Karpas-422 (cell line): ENCODE measurements at regions not wholly inside any gene's neighbourhood (a gene's known extent, or its start where the extent isn't known, plus 50 kb on each side); places are given as distances from the start of the nearest gene placed in this dataset.

Source experiments
- DNase-seq: peaks from one replicate; pipeline ENCODE4 v3.0.0-alpha.2; 2015
- H2AFZ ChIP-seq: fragments of 200-600 bp; sonication (generic); 2 replicates; pipeline ENCODE4 v1.6.1; 2014; ENCODE audit warnings: antibody characterized with exemption, low read length, mixed read lengths
- H3K27ac ChIP-seq: fragments of 200-600 bp; sonication (generic); 2 replicates; pipeline ENCODE4 v1.5.1; 2014; ENCODE audit warnings: mild to moderate bottlenecking, low read length, moderate library complexity
- H3K27me3 ChIP-seq: fragments of 200-600 bp; sonication (generic); 2 replicates; pipeline ENCODE4 v1.6.1; 2014; ENCODE audit warnings: low read length, mixed read lengths
- H3K36me3 ChIP-seq: fragments of 200-600 bp; sonication (generic); 2 replicates; pipeline ENCODE4 v1.6.1; 2014; ENCODE audit warnings: low read length, mixed read lengths; ENCODE audit not compliant: insufficient read depth
- H3K4me1 ChIP-seq: fragments of 200-600 bp; sonication (generic); 2 replicates; pipeline ENCODE4 v1.6.1; 2014; ENCODE audit warnings: mild to moderate bottlenecking, low read length, mixed read lengths
- H3K4me2 ChIP-seq: fragments of 200-600 bp; sonication (generic); 2 replicates; pipeline ENCODE4 v1.6.1; 2014; ENCODE audit warnings: low read length, low read depth, mild to moderate bottlenecking; ENCODE audit not compliant: poor library complexity, severe bottlenecking
- H3K4me3 ChIP-seq: fragments of 200-600 bp; sonication (generic); 2 replicates; pipeline ENCODE4 v1.5.1; 2014; ENCODE audit warnings: mild to moderate bottlenecking, antibody characterized with exemption, low read length, mixed read lengths
- H3K79me2 ChIP-seq: fragments of 200-600 bp; sonication (generic); 2 replicates; pipeline ENCODE4 v1.6.1; 2014; ENCODE audit warnings: mild to moderate bottlenecking, low read length, mixed read lengths
- H3K9ac ChIP-seq: fragments of 200-600 bp; sonication (generic); 2 replicates; pipeline ENCODE4 v1.6.0; 2014; ENCODE audit warnings: low read length
- H3K9me2 ChIP-seq: fragments of 200-600 bp; sonication (generic), shearing (Covaris generic); replicated peaks from 2 replicates; pipeline ENCODE4 v1.6.0; 2014; ENCODE audit warnings: mild to moderate bottlenecking, low read length, moderate library complexity; ENCODE audit not compliant: insufficient read depth
- H3K9me3 ChIP-seq: fragments of 300-700, 200-600 bp; sonication (generic); 2 replicates; pipeline ENCODE4 v1.6.1; 2014; ENCODE audit warnings: low read length, mixed read lengths
- H4K20me1 ChIP-seq: fragments of 200-600 bp; sonication (generic); 2 replicates; pipeline ENCODE4 v1.6.1; 2014; ENCODE audit warnings: mild to moderate bottlenecking, antibody characterized with exemption, low read length, low read depth; ENCODE audit not compliant: insufficient read depth

DNA sequence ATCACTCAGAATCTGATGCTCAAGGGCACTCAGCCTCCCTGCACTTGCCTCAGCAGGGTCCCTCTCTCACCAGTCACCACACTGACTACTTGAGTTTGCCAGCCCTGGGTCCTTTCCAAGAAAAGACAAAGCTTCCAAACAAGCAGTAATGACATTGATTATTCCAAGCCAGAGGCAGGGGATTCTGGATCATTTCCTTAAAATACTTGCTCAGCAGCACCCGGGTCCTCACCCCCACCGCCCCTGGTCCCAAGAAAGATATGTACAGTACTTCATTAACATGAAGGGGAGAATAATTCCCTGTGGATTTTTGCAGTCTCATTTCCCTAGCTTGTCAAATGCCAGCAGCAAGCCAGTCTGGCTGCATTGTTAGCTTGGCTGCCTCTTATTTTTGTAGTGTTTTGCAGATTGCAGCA lies 83.2 kb upstream of the GNAO1 start:
- H3K9ac ChIP-seq = no peak overlapping the region
- no peaks in the 10 kb centered on the region for H3K9me2 ChIP-seq
- no peaks in the 10 kb centered on the region for H3K27me3 ChIP-seq
- DNase-seq = no peak
- no peaks in the 10 kb centered on the region for H3K9me3 ChIP-seq
- no peak overlapping the region for H3K27ac ChIP-seq
- no peaks in the 10 kb centered on the region for H3K79me2 ChIP-seq
- no peaks in the 10 kb centered on the region for H4K20me1 ChIP-seq
- no peak overlapping the region for H2AFZ ChIP-seq
- H3K4me1 ChIP-seq = peaks cover 7% of the 10 kb centered on the region; the same call in 1 of the 2 replicates
- H3K4me2 ChIP-seq = no peak overlapping the region
- H3K36me3 ChIP-seq = no peaks in the 10 kb centered on the region
- H3K4me3 ChIP-seq = no peak overlapping the region

DNA sequence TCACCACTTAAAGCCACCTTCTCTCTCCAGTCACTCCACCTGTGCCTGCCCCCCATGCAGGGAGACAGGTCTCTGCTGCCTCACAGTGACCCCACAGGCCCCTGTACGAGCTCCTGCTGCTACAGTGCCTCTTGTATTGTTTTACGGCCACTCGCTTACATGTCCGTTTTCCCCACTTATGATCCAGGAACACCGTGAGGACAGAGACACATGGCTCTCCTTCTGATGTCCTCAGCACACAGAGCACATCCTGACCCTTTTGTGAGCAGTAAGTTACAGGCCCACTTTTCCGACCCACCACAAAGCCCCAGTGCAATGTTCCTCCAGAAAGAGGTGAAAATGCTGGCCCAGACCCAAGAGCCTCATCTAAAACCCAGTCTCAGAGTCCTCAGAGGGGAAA lies 84.8 kb upstream of the GNAO1 start:
- H3K9me3 ChIP-seq = no peaks in the 10 kb centered on the region
- peaks cover 7% of the 10 kb centered on the region; the same call in 1 of the 2 replicates for H3K4me1 ChIP-seq
- no peaks in the 10 kb centered on the region for H3K27me3 ChIP-seq
- no peak overlapping the region for H3K4me2 ChIP-seq
- no peaks in the 10 kb centered on the region for H3K79me2 ChIP-seq
- no peaks in the 10 kb centered on the region for H3K36me3 ChIP-seq
- H2AFZ ChIP-seq = no peak overlapping the region
- no peaks in the 10 kb centered on the region for H4K20me1 ChIP-seq
- no peak overlapping the region for H3K4me3 ChIP-seq
- DNase-seq = no peak
- no peak overlapping the region for H3K27ac ChIP-seq
- no peak overlapping the region for H3K9ac ChIP-seq
- no peaks in the 10 kb centered on the region for H3K9me2 ChIP-seq

DNA sequence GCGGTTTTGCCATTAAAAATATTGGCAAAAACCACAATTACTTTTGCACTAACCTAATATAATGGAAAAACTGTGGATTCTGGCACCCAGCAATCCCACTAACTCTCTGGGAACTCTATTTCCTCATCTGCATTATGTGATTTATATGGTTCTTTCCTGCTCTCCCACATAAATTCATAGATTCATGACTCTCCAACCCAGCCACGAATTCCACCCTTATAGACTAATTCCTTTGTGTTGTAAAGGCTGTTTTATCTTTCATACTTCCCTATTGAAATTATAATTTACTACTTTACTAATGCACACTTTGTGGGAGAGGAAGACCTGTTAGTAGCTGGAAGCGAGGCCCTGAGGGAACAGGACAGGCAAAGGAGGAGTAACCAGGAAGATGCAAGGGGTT lies 88.4 kb upstream of the GNAO1 start:
- H3K79me2 ChIP-seq = no peaks in the 10 kb centered on the region
- H3K36me3 ChIP-seq = no peaks in the 10 kb centered on the region
- no peaks in the 10 kb centered on the region for H3K9me2 ChIP-seq
- H2AFZ ChIP-seq = no peak overlapping the region
- H4K20me1 ChIP-seq = no peaks in the 10 kb centered on the region
- no peak overlapping the region for H3K27ac ChIP-seq
- no peak overlapping the region for H3K4me3 ChIP-seq
- H3K9ac ChIP-seq = no peak overlapping the region
- H3K9me3 ChIP-seq = no peaks in the 10 kb centered on the region
- no peak overlapping the region for H3K4me2 ChIP-seq
- no peaks in the 10 kb centered on the region for H3K4me1 ChIP-seq
- no peak for DNase-seq
- no peaks in the 10 kb centered on the region for H3K27me3 ChIP-seq

DNA sequence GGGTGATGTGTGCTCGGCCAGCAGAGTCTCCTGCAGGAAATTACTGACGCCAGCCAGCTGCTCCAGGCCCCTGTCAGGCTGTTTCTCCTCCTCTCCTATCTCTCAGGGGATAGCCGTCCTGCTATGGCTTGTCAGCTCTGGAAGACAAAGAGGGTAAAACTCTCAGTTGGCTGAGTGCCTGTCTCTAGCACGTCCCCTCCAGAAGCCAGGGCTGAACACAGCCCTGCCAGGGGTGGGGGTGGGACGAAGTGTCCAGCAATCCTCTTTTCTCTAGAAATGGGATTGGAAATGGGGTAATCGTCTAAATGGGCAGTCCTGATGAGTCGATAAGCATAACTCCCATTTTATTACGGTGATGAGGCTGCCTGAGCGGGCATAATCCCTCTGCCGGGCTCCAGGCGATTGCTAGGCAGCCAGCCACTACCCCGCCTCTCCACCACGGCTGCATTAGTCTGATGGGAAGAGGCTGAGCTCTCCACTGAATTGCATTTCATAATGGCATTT lies 89.1 kb upstream of the GNAO1 start:
- H3K9me2 ChIP-seq = no peaks in the 10 kb centered on the region
- H3K79me2 ChIP-seq = no peaks in the 10 kb centered on the region
- no peak overlapping the region for H3K4me3 ChIP-seq
- no peaks in the 10 kb centered on the region for H3K36me3 ChIP-seq
- H3K4me2 ChIP-seq = no peak overlapping the region
- H4K20me1 ChIP-seq = no peaks in the 10 kb centered on the region
- H3K27ac ChIP-seq = no peak overlapping the region
- H3K9me3 ChIP-seq = no peaks in the 10 kb centered on the region
- H3K9ac ChIP-seq = no peak overlapping the region
- H2AFZ ChIP-seq = no peak overlapping the region
- no peak for DNase-seq
- no peaks in the 10 kb centered on the region for H3K27me3 ChIP-seq
- no peaks in the 10 kb centered on the region for H3K4me1 ChIP-seq

DNA sequence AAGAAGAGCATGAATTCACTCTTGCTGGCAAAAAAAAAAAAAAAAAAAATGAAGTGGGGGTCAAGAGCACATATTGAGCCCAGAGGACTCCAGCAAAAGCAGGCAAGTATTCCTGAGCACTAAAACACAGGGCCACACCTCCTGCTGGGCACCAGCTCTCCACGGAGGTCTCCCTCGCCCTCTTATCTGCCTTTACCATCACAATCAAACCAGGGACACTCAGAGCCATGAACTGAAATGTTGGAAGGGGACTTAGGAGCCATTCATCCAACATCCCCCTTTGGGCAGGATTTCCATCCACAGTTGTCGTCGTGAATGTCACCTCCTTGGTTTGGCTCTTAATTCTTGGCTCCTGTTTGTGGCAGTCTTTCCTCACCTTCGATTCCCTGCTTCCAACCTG lies 89.8 kb upstream of the GNAO1 start:
- no peaks in the 10 kb centered on the region for H4K20me1 ChIP-seq
- no peaks in the 10 kb centered on the region for H3K9me3 ChIP-seq
- H3K9ac ChIP-seq = no peak overlapping the region
- no peaks in the 10 kb centered on the region for H3K79me2 ChIP-seq
- H3K27me3 ChIP-seq = no peaks in the 10 kb centered on the region
- no peak for DNase-seq
- no peaks in the 10 kb centered on the region for H3K36me3 ChIP-seq
- H3K27ac ChIP-seq = no peak overlapping the region
- H3K4me2 ChIP-seq = no peak overlapping the region
- no peaks in the 10 kb centered on the region for H3K9me2 ChIP-seq
- H2AFZ ChIP-seq = no peak overlapping the region
- H3K4me1 ChIP-seq = no peaks in the 10 kb centered on the region
- no peak overlapping the region for H3K4me3 ChIP-seq

DNA sequence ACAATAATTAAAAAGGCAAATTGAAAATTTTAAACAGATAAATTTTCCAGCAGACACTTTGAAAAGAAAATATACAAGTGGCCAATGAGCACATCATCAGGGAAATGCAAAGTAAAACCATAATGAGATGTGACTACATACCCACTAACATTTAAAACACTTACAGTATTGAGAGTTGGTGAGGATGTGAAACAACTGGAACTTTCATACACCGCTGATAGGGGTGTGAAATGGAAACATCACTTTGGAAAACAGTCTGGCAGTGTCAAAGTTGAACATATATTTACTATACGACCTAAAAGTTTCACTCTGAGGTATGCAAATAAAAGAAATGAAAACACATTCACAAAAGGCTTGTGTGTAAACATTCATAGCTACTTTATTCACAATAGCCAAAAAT lies 94.0 kb upstream of the GNAO1 start:
- no peak overlapping the region for H3K9ac ChIP-seq
- DNase-seq = no peak
- no peak overlapping the region for H3K27ac ChIP-seq
- H3K9me3 ChIP-seq = no peaks in the 10 kb centered on the region
- no peaks in the 10 kb centered on the region for H3K9me2 ChIP-seq
- no peak overlapping the region for H3K4me3 ChIP-seq
- peaks cover 3% of the 10 kb centered on the region for H3K4me1 ChIP-seq
- H3K27me3 ChIP-seq = no peaks in the 10 kb centered on the region
- H3K36me3 ChIP-seq = no peaks in the 10 kb centered on the region
- H2AFZ ChIP-seq = peak overlapping the region; percentile 63; the same call in 1 of the 2 replicates
- no peaks in the 10 kb centered on the region for H3K79me2 ChIP-seq
- no peak overlapping the region for H3K4me2 ChIP-seq
- no peaks in the 10 kb centered on the region for H4K20me1 ChIP-seq

DNA sequence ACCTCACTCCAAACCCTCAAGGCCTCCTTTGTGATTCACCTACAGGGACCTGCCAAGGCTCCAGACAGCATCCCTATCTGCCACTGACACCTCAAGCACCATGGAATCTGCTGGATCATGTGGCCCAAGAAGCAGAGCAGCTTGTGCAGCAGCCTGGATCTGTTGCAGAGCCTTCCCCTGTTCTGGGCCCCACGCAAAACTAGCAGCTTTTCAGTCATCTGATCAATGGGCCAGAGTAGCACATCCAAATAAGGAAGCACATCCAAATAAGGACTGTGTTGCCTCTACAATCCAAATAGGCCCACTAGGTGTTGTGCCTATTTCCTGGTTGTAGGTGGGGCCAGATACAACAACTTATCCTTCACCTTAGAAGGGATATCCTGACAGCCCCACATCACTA lies 97.1 kb upstream of the GNAO1 start:
- Histone ChIP-seq H3K4me2 (no peak overlapping the region), H3K36me3 (no peaks in the 10 kb centered on the region), H3K9me2 (no peaks in the 10 kb centered on the region), H4K20me1 (no peaks in the 10 kb centered on the region), H3K4me3 (no peak overlapping the region), H2AFZ (no peak overlapping the region), H3K4me1 (peaks cover 3% of the 10 kb centered on the region), H3K27ac (no peak overlapping the region), H3K9me3 (no peaks in the 10 kb centered on the region), H3K79me2 (no peaks in the 10 kb centered on the region), H3K27me3 (no peaks in the 10 kb centered on the region), H3K9ac (no peak overlapping the region)
- peak; percentile 46 for DNase-seq

DNA sequence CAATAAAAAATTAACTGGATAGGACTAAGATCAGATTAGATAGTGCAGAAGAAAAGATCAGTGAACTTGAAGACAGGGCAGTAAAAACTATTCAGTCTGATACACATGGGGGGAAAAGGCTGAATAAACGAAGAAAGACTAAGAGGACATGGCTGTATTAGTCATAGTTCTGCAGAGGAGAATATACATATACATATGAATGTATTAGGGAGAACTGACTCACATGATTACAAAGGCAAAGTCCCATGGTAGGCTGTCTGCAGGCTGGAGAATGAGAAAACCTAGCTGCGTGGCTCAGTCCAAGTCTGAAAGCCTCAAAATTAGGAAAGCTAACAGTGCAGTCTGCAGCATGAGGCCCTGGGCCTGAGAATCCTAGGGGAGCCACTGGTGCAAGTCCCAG lies 98.2 kb upstream of the GNAO1 start:
- no peak overlapping the region for H3K9ac ChIP-seq
- no peaks in the 10 kb centered on the region for H4K20me1 ChIP-seq
- H3K4me1 ChIP-seq = peaks cover 13% of the 10 kb centered on the region
- no peak overlapping the region for H3K27ac ChIP-seq
- no peaks in the 10 kb centered on the region for H3K27me3 ChIP-seq
- H3K4me3 ChIP-seq = no peak overlapping the region
- H3K79me2 ChIP-seq = no peaks in the 10 kb centered on the region
- no peaks in the 10 kb centered on the region for H3K9me2 ChIP-seq
- H3K36me3 ChIP-seq = no peaks in the 10 kb centered on the region
- no peaks in the 10 kb centered on the region for H3K9me3 ChIP-seq
- H3K4me2 ChIP-seq = no peak overlapping the region
- DNase-seq = no peak
- no peak overlapping the region for H2AFZ ChIP-seq

DNA sequence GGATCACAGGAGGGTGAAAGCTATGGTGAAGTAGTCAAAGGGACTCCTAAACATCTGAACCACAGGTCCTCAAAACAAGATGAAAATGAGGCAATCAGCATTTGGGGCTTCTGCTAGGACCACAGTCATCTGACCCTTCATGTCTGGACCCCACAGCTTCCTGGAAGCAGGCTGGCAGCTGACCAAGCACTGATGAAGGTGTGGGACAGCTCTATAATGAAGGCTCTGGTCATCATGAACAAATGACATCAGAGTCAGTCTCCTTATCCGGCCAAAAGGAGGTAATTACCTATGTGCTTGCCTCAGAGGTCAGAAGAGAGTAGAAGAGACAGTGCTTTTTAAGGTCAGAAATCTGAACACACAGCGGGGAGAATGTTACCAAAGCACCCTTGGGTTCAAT lies 101.2 kb upstream of the GNAO1 start:
- Histone ChIP-seq H3K4me2 (no peak overlapping the region), H3K36me3 (no peaks in the 10 kb centered on the region), H2AFZ (no peak overlapping the region), H3K4me3 (no peak overlapping the region), H3K9ac (no peak overlapping the region), H3K9me3 (no peaks in the 10 kb centered on the region), H3K79me2 (no peaks in the 10 kb centered on the region), H3K27ac (no peak overlapping the region), H3K27me3 (no peaks in the 10 kb centered on the region), H3K4me1 (peaks cover 18% of the 10 kb centered on the region), H4K20me1 (no peaks in the 10 kb centered on the region), H3K9me2 (no peaks in the 10 kb centered on the region)
- no peak for DNase-seq
